HEK293 (cell line): ENCODE measurements at regions not wholly inside any gene's neighbourhood (a gene's known extent, or its start where the extent isn't known, plus 50 kb on each side); places are given as distances from the start of the nearest gene placed in this dataset.

Experiments used
- CTCF ChIA-PET: fragments of 350-600 bp; formaldehyde crosslinking; extraction: SDS; loops from one replicate; lab custom pipeline; 2021; ENCODE audit warnings: antibody characterized with exemption; lab: Yijun Ruan, JAX
- POLR2A ChIA-PET: fragments of 300-600 bp; formaldehyde crosslinking; extraction: SDS; loops from one replicate; lab custom pipeline; 2020; ENCODE audit warnings: antibody characterized with exemption, inconsistent platforms; lab: Yijun Ruan, JAX
- H3K27ac ChIP-seq: fragments of 200-500 bp; sonication (Bioruptor generic); 2 replicates; pipeline ENCODE4 v1.5.1; 2014; ENCODE audit warnings: low read depth, low read length, control low read depth, inconsistent platforms; ENCODE audit errors: extremely low read depth
- H3K36me3 ChIP-seq, 2 experiments: fragments of 200-500 bp in 1 of 2; sonication (Bioruptor generic) in 1 of 2; 1 replicate in 1 of 2; 2 replicates in 1 of 2; pipeline ENCODE4 v1.5.1; 2014 to 2017; ENCODE audit warnings: inconsistent platforms in 2 of 2, low read length in 2 of 2; ENCODE audit not compliant: control insufficient read depth in 2 of 2, insufficient read depth in 1 of 2
- H3K4me1 ChIP-seq: fragments of 200-500 bp; sonication (Bioruptor generic); 2 replicates; pipeline ENCODE4 v1.5.1; 2014; ENCODE audit warnings: mild to moderate bottlenecking, low read length, inconsistent platforms; ENCODE audit not compliant: control insufficient read depth, insufficient read depth
- H3K4me3 ChIP-seq: 2 replicates; pipeline ENCODE4 v1.5.1; 2011; ENCODE audit warnings: low read depth, mild to moderate bottlenecking, control low read depth, low read length, moderate library complexity
- H3K9me3 ChIP-seq: fragments of 200-500 bp; sonication (Bioruptor generic); 2 replicates; pipeline ENCODE4 v1.5.1; 2014; ENCODE audit warnings: low read depth, low read length, inconsistent platforms; ENCODE audit not compliant: control insufficient read depth, insufficient read depth
- KLF16 ChIP-seq: fragments of 450-650 bp; formaldehyde crosslinking; IDR thresholded peaks from 2 replicates; pipeline ENCODE4 v1.5.1; 2017; ENCODE audit warnings: missing biosample characterization, missing genetic modification characterization
- MEIS1 ChIP-seq: sonication (generic); formaldehyde crosslinking; IDR thresholded peaks from 2 replicates; pipeline ENCODE4 v1.8.1; 2022; ENCODE audit warnings: missing genetic modification reagents, mild to moderate bottlenecking, borderline replicate concordance
- OVOL3 ChIP-seq: fragments of 450-650 bp; formaldehyde crosslinking; IDR thresholded peaks from 2 replicates; pipeline ENCODE4 v1.5.1; 2016; ENCODE audit warnings: missing biosample characterization, missing genetic modification characterization
- ZFP3 ChIP-seq: fragments of 450-650 bp; formaldehyde crosslinking; IDR thresholded peaks from 2 replicates; pipeline ENCODE4 v1.5.1; 2016; ENCODE audit warnings: low read depth, missing biosample characterization, missing genetic modification characterization
- ZNF155 ChIP-seq: fragments of 450-650 bp; formaldehyde crosslinking; IDR thresholded peaks from 2 replicates; pipeline ENCODE4 v1.5.1; 2016; ENCODE audit warnings: missing biosample characterization, missing genetic modification characterization
- ZNF19 ChIP-seq: fragments of 450-650 bp; formaldehyde crosslinking; IDR thresholded peaks from 2 replicates; pipeline ENCODE4; 2016; ENCODE audit warnings: missing biosample characterization, missing genetic modification characterization, low read depth
- ZNF37A ChIP-seq: fragments of 450-650 bp; IDR thresholded peaks from 2 replicates; pipeline ENCODE4 v1.5.1; 2018; ENCODE audit warnings: missing biosample characterization, missing genetic modification characterization
- ZNF600 ChIP-seq: fragments of 450-650 bp; formaldehyde crosslinking; IDR thresholded peaks from 2 replicates; pipeline ENCODE4 v1.5.1; 2016; ENCODE audit warnings: missing biosample characterization, missing genetic modification characterization
- ZNF664 ChIP-seq: fragments of 450-650 bp; formaldehyde crosslinking; IDR thresholded peaks from 2 replicates; pipeline ENCODE4 v1.5.1; 2016; ENCODE audit warnings: missing biosample characterization, missing genetic modification characterization
- ZNF707 ChIP-seq: fragments of 450-650 bp; formaldehyde crosslinking; IDR thresholded peaks from 2 replicates; pipeline ENCODE4 v1.5.1; 2016; ENCODE audit warnings: missing biosample characterization, missing genetic modification characterization
- ZNF830 ChIP-seq: fragments of 450-650 bp; IDR thresholded peaks from 2 replicates; pipeline ENCODE4 v1.5.0; 2018; ENCODE audit warnings: missing biosample characterization, missing genetic modification characterization, low read depth, mild to moderate bottlenecking, moderate library complexity
- TF ChIP-seq, protein P1 (sequence below): fragments of 450-650 bp; formaldehyde crosslinking; IDR thresholded peaks from 2 replicates; pipeline ENCODE4 v1.5.1; 2016; ENCODE audit warnings: missing biosample characterization, missing genetic modification characterization
- TF ChIP-seq, protein P2 (sequence below): fragments of 450-650 bp; formaldehyde crosslinking; IDR thresholded peaks from 2 replicates; pipeline ENCODE4 v1.5.1; 2016; ENCODE audit warnings: missing biosample characterization, missing genetic modification characterization
- TF ChIP-seq, protein P3 (sequence below): fragments of 450-650 bp; IDR thresholded peaks from 2 replicates; pipeline ENCODE4 v1.5.1; 2018; ENCODE audit warnings: missing biosample characterization, mild to moderate bottlenecking, missing genetic modification characterization

DNA sequence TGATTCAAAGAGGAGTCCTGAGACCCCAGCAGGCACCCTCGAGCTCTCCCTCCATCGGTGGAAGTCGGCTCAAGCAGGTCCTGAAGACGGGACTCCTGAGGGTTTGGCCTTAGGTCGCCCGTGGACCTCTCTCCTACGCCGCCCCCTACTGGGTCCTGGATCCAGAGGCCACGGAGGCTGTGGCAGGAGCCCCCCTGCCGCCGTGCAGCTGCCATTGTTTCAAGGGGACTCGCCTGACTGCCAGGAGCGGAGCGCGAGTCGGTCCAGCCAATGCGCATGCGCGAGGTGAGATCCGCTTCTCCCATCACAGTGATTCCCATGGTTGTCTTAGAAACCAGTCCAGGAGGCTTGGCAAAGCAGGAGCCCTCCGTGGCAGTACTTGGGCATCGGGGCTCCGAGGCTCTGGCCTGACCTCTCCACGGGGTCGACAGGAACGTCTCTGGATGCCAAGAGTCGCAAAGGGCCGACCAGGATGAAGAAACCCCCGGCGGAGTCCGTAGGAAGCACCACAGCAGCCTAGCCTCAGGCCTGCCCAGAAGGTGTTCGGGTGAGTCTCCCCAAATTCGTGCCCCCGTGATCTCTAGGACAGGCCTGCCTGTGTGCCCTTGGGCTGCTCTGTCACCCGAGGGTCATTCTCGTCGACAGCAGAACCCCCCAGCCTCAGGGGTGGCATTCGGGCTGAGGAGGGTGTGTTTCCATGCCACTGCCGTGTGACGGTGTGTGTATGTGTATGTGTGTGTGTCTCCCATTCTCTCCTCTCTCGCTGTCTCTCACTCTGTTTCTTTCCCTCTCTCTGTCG lies 322.3 kb downstream of the ZNF716 start:
- ChIA-PET POLR2A (no interaction called here), CTCF (no interaction called here)
- Histone ChIP-seq H3K27ac (no peak overlapping the region), H3K36me3 (no peaks in the 10 kb centered on the region), H3K9me3 (no peaks in the 10 kb centered on the region), H3K4me1 (no peaks in the 10 kb centered on the region), H3K4me3 (no peak overlapping the region)
- TF ChIP-seq ZNF155, result no peak
- TF ChIP-seq, protein P1, sequence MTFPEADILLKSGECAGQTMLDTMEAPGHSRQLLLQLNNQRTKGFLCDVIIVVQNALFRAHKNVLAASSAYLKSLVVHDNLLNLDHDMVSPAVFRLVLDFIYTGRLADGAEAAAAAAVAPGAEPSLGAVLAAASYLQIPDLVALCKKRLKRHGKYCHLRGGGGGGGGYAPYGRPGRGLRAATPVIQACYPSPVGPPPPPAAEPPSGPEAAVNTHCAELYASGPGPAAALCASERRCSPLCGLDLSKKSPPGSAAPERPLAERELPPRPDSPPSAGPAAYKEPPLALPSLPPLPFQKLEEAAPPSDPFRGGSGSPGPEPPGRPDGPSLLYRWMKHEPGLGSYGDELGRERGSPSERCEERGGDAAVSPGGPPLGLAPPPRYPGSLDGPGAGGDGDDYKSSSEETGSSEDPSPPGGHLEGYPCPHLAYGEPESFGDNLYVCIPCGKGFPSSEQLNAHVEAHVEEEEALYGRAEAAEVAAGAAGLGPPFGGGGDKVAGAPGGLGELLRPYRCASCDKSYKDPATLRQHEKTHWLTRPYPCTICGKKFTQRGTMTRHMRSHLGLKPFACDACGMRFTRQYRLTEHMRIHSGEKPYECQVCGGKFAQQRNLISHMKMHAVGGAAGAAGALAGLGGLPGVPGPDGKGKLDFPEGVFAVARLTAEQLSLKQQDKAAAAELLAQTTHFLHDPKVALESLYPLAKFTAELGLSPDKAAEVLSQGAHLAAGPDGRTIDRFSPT, result no peak
- TF ChIP-seq ZNF37A (tag by site-specific recombination), result no peak
- TF ChIP-seq KLF16, result no peak
- TF ChIP-seq ZFP3 (tag by site-specific recombination), result no peak
- TF ChIP-seq ZNF707 (tag by site-specific recombination), result no peak
- TF ChIP-seq, protein P2, sequence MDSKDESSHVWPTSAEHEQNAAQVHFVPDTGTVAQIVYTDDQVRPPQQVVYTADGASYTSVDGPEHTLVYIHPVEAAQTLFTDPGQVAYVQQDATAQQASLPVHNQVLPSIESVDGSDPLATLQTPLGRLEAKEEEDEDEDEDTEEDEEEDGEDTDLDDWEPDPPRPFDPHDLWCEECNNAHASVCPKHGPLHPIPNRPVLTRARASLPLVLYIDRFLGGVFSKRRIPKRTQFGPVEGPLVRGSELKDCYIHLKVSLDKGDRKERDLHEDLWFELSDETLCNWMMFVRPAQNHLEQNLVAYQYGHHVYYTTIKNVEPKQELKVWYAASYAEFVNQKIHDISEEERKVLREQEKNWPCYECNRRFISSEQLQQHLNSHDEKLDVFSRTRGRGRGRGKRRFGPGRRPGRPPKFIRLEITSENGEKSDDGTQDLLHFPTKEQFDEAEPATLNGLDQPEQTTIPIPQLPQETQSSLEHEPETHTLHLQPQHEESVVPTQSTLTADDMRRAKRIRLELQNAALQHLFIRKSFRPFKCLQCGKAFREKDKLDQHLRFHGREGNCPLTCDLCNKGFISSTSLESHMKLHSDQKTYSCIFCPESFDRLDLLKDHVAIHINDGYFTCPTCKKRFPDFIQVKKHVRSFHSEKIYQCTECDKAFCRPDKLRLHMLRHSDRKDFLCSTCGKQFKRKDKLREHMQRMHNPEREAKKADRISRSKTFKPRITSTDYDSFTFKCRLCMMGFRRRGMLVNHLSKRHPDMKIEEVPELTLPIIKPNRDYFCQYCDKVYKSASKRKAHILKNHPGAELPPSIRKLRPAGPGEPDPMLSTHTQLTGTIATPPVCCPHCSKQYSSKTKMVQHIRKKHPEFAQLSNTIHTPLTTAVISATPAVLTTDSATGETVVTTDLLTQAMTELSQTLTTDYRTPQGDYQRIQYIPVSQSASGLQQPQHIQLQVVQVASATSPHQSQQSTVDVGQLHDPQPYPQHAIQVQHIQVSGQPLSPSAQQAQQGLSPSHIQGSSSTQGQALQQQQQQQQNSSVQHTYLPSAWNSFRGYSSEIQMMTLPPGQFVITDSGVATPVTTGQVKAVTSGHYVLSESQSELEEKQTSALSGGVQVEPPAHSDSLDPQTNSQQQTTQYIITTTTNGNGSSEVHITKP, result no peak
- no peak for TF ChIP-seq MEIS1 (CRISPR knock-in tag)
- TF ChIP-seq, protein P3, sequence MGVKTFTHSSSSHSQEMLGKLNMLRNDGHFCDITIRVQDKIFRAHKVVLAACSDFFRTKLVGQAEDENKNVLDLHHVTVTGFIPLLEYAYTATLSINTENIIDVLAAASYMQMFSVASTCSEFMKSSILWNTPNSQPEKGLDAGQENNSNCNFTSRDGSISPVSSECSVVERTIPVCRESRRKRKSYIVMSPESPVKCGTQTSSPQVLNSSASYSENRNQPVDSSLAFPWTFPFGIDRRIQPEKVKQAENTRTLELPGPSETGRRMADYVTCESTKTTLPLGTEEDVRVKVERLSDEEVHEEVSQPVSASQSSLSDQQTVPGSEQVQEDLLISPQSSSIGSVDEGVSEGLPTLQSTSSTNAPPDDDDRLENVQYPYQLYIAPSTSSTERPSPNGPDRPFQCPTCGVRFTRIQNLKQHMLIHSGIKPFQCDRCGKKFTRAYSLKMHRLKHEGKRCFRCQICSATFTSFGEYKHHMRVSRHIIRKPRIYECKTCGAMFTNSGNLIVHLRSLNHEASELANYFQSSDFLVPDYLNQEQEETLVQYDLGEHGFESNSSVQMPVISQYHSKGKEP (tag by site-specific recombination), result no peak
- no peak for TF ChIP-seq ZNF600
- TF ChIP-seq ZNF830 (tag by site-specific recombination), result no peak
- TF ChIP-seq OVOL3 (tag by site-specific recombination), result no peak

DNA sequence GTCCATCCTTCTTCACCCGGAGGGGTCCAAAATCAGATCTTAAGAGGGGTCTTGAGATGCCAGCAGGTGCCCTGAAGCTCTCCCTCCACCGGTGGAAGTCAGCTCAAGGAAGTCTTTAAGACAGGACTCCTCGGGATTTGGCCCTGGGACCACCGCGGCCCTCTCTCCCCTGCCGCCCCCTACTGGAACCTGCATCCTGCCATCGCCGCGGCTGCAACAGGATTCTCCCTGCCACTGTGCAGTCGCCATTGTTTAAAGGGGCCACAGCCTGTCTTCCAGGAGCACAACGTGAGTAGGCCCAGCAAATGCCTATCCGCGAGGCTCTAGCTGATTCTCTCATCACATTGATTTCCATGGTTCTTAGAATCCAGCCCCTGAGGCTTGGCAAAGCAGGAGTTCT lies 324.3 kb downstream of the ZNF716 start:
- Histone ChIP-seq H3K36me3 (no peaks in the 10 kb centered on the region), H3K27ac (no peak overlapping the region), H3K4me1 (no peaks in the 10 kb centered on the region), H3K4me3 (no peak overlapping the region), H3K9me3 (no peaks in the 10 kb centered on the region)
- ChIA-PET CTCF (no interaction called here), POLR2A (no interaction called here)
- TF ChIP-seq ZNF19 (tag by site-specific recombination) (no peak), ZNF664 (tag by site-specific recombination) (no peak)
